Progenitor cell of endocrine pancreas (in vitro differentiated cells): ENCODE measurements at regions not wholly inside any gene's neighbourhood (a gene's known extent, or its start where the extent isn't known, plus 50 kb on each side); places are given as distances from the start of the nearest gene placed in this dataset.
"Not testable (repeated sequence)": the region's sequence is repeated elsewhere in the genome, so short reads cannot be mapped to it uniquely, and the experiment has no call there.

Experiments used
- DNase-seq: peaks from one replicate; pipeline ENCODE4 v3.0.0; 2021; ENCODE audit warnings: low spot score; ENCODE audit not compliant: unreplicated experiment
- H3K27ac Mint-ChIP-seq: 2 replicates; pipeline ENCODE4 v1.8.0; 2021; ENCODE audit warnings: mild to moderate bottlenecking, moderate library complexity, mixed read lengths
- H3K27me3 Mint-ChIP-seq: 2 replicates; pipeline ENCODE4 v1.8.0; 2021; ENCODE audit warnings: mixed read lengths
- H3K36me3 Mint-ChIP-seq: 2 replicates; pipeline ENCODE4 v1.8.0; 2022; ENCODE audit warnings: mixed read lengths; ENCODE audit not compliant: insufficient read depth
- H3K4me1 Mint-ChIP-seq: 2 replicates; pipeline ENCODE4 v1.8.0; 2021; ENCODE audit warnings: low read depth, mixed read lengths
- H3K4me3 Mint-ChIP-seq: 2 replicates; pipeline ENCODE4 v1.8.0; 2021; ENCODE audit warnings: low read depth, mild to moderate bottlenecking, moderate library complexity, mixed read lengths
- H3K9me3 Mint-ChIP-seq: 2 replicates; pipeline ENCODE4 v1.8.0; 2021; ENCODE audit warnings: low read depth, mixed read lengths
- CTCF ChIP-seq: fragments of 200-600 bp; sonication (generic); IDR thresholded peaks from one replicate; pipeline ENCODE4 v1.5.0; 2021; ENCODE audit warnings: antibody characterized with exemption, mild to moderate bottlenecking; ENCODE audit not compliant: unreplicated experiment

- Mint-ChIP-seq H3K9me3 (no peaks in the 10 kb centered on the region), H3K36me3 (no peaks in the 10 kb centered on the region), H3K27me3 (no peaks in the 10 kb centered on the region), H3K4me3 (no peak overlapping the region), H3K27ac (no peak overlapping the region), H3K4me1 (no peaks in the 10 kb centered on the region)
- DNase-seq = no peak
- no peak for TF ChIP-seq CTCF
Observed at GRCh38 chr6:128704601-128705000, 178.3 kb upstream of the LAMA2 start.

GRCh38 chr6:128703794-128704193, 179.1 kb upstream of the LAMA2 start:
- H3K27ac Mint-ChIP-seq, H3K36me3 Mint-ChIP-seq, H3K27me3 Mint-ChIP-seq: not testable (repeated sequence)

GRCh38 chr6:128696691-128697689, 176.6 kb upstream of the PTPRK start:
- Mint-ChIP-seq H3K4me3 (no peak overlapping the region), H3K4me1 (peaks cover 4% of the 10 kb centered on the region), H3K9me3 (no peaks in the 10 kb centered on the region), H3K27me3 (no peaks in the 10 kb centered on the region), H3K36me3 (no peaks in the 10 kb centered on the region), H3K27ac (no peak overlapping the region)
- no peak for TF ChIP-seq CTCF
- no peak for DNase-seq

More at GRCh38 chr6:128703794-128704193, 179.1 kb upstream of the LAMA2 start:
- DNase-seq, H3K9me3 Mint-ChIP-seq, H3K4me1 Mint-ChIP-seq, H3K4me3 Mint-ChIP-seq: not testable (repeated sequence)

GRCh38 chr6:128694303-128695009, 174.1 kb upstream of the PTPRK start:
- H3K4me1 Mint-ChIP-seq = peaks cover 4% of the 10 kb centered on the region
- no peaks in the 10 kb centered on the region for H3K27me3 Mint-ChIP-seq
- TF ChIP-seq CTCF = no peak
- H3K36me3 Mint-ChIP-seq = no peaks in the 10 kb centered on the region
- H3K27ac Mint-ChIP-seq = peak overlapping the region; percentile 21
- no peak for DNase-seq
- no peak overlapping the region for H3K4me3 Mint-ChIP-seq
- H3K9me3 Mint-ChIP-seq = no peaks in the 10 kb centered on the region

GRCh38 chr6:128690063-128690462, 169.7 kb upstream of the PTPRK start:
- Mint-ChIP-seq H3K27me3 (no peaks in the 10 kb centered on the region), H3K27ac (no peak overlapping the region), H3K36me3 (no peaks in the 10 kb centered on the region), H3K4me3 (no peak overlapping the region), H3K9me3 (no peaks in the 10 kb centered on the region), H3K4me1 (peaks cover 4% of the 10 kb centered on the region)
- DNase-seq = no peak
- TF ChIP-seq CTCF = no peak
